Rectal smooth muscle tissue (tissue), 1 donor: ENCODE measurements at regions not wholly inside any gene's neighbourhood (a gene's known extent, or its start where the extent isn't known, plus 50 kb on each side); places are given as distances from the start of the nearest gene placed in this dataset.

Source experiments
- H3K27ac ChIP-seq: one replicate; pipeline ENCODE4 v1.7.0; 2013; ENCODE audit warnings: low read depth, low read length, inconsistent platforms
- H3K27me3 ChIP-seq: one replicate; pipeline ENCODE4 v1.7.0; 2013; ENCODE audit warnings: low read length; ENCODE audit not compliant: control insufficient read depth, insufficient read depth
- H3K36me3 ChIP-seq: one replicate; pipeline ENCODE4 v1.7.0; 2013; ENCODE audit warnings: low read length; ENCODE audit not compliant: control insufficient read depth, insufficient read depth
- H3K4me1 ChIP-seq: one replicate; pipeline ENCODE4 v1.7.0; 2013; ENCODE audit warnings: low read length; ENCODE audit not compliant: control insufficient read depth, insufficient read depth
- H3K4me3 ChIP-seq: one replicate; pipeline ENCODE4 v1.7.0; 2013; ENCODE audit warnings: low read length
- H3K9ac ChIP-seq: one replicate; pipeline ENCODE4 v1.7.0; 2013; ENCODE audit warnings: low read length

GRCh38 chr1:30808067-30808662, 50.6 kb upstream of the LAPTM5 start:
- no peak overlapping the region for H3K4me3 ChIP-seq
- no peak overlapping the region for H3K9ac ChIP-seq
- H3K4me1 ChIP-seq, result peaks cover 33% of the 10 kb centered on the region
- no peaks in the 10 kb centered on the region for H3K27me3 ChIP-seq
- H3K27ac ChIP-seq, result peak overlapping the region; percentile 41
- H3K36me3 ChIP-seq, result no peaks in the 10 kb centered on the region

DNA sequence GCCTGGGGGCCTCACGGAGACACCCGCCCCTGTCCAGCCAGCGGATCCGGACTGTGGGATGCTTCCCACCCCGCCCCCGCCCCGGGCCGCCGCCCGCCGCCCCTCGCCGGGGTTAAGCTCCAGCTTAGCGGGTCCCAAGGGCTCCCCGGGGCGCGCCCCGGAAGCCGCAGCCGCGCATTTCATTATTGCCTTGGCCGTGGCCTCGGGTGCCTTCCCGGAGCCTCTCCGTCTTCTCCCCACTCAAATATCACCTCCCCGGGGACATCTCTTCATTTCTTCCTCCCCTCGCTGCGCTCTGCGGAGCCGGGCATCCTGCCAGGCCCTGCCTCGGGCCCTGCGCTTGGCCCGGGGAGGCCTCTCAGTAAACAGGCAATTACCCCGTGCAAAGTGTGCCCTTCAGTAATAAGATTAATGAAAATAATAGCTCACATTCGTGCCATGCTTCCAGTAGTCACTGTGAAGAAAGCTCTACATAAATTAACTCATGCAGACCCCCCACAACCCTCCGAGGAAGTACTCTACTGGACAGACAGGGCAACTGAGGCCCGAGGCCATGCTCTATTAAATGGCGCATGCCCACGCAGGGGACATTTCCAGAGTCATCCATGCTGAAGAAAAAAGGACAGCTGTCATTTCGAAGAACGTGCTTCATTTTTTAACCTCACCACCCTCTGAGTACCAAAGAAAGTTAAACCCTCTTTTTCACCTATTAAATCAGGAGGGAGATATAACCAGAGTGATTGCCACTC, 49.9 kb upstream of the LAPTM5 start:
- H3K4me1 ChIP-seq, result peaks cover 33% of the 10 kb centered on the region
- H3K4me3 ChIP-seq, result peak overlapping the region; percentile 19
- no peaks in the 10 kb centered on the region for H3K36me3 ChIP-seq
- H3K27me3 ChIP-seq, result no peaks in the 10 kb centered on the region
- peak overlapping the region; percentile 41 for H3K27ac ChIP-seq
- no peak overlapping the region for H3K9ac ChIP-seq
